ENCODE measurements at regions not wholly inside any gene's neighbourhood (a gene's known extent, or its start where the extent isn't known, plus 50 kb on each side); places are given as distances from the start of the nearest gene placed in this dataset.

- in situ Hi-C loops (cut with HindIII; ENCODE audit: low sequenced_read_pairs) = no loop called here
Observed at GRCh38 chr7:110075450-110075849, 1015.5 kb upstream of the LRRN3 start.

- in situ Hi-C loops (cut with HindIII; ENCODE audit: low sequenced_read_pairs) = no loop called here
Observed at GRCh38 chr7:110076194-110076593, 1014.7 kb upstream of the LRRN3 start.

DNA sequence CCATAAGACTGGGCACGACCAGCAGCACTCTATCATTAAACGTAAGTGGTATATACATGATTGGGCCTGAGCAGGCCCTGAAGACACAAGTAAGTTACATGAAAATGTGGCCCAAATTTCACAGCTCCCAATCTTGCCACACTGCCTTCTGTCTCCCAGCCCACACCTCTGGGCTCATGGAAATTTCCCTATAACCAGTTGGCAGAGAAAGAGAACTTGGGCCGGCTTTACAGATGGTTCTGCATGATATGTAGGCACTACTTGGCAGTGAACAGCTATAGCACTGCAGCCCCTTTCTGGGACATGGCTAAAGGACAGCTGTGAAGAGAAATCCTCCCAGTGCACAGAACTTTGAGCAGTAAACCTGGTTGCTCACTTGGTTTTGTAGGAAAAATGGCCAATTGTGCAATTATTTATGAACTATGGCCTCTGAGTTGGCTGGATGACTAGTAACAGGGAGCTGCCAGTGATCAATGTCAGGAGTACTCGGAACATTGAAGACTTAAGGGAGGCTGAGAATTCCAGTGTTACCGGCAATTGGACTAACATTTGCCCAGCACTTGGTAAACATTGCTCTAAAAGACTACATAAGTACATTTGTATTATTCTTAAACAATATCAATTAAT is 1006.6 kb upstream of the LRRN3 start:
- in situ Hi-C loops (cut with HindIII; ENCODE audit: low sequenced_read_pairs) = no loop called here

DNA sequence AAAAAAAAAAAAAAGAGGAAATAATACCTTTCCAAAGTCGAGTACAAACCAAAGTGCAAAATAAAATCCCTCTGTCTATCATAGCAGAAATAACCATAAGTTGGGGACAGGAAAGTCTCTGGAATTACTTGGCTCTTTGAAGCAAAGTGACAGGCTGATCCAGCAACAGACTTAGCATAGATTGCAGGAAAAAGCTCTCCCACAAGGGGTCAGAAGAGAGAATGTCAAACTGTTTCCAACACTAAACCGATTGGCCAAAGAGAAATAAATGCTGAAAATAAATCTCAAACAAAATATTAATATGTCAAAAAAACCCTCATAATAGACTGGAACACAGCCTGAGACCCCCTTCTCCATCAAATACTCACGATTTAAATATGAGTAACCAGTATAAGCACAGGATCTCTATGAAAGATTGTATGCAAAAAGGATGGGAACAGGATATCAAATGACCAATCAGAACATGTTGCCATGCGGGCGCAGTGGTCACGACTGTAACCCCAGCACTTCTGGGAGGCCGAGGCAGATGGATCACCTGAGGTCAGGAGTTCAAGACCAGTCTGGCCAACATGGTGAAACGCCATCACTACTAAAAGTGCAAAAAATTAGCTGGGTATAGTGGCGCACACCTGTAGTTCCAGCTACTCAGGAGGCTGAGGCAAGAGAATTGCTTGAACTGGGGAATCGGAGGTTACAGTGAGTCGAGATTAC is 1000.7 kb upstream of the LRRN3 start:
- in situ Hi-C loops (cut with HindIII; ENCODE audit: low sequenced_read_pairs) = no loop called here

DNA sequence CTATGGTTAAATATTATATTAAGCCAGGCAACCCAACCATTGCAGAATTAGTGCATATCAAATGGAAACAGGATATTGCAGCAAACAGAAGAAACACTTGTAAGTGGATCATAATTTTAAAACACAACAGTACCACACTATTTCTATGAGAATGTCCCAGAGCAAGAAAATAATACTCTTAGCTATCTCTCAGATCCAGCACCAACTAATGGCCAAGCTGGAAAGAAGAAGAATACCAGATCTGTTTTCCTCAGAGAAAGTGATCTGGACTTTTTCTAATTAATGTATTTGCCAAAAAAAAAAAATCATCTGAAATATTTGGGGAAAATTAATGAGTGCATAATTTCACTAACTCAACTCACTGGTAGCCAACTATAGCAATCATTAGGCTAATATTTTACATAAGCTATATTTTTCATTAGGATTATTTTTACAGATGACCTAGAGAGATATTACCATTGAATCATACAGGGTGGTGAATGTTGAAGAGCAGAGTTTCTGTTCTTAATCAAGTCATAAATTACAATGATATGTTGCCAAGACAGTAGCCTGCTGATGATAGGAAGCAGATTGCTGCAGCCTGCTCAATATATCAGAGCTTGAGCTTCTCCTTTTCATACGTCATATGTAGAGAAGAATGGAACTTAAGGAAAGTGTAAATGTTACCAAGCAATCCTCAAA is 995.4 kb upstream of the LRRN3 start:
- in situ Hi-C loops (cut with HindIII; ENCODE audit: low sequenced_read_pairs) = no loop called here

GRCh38 chr7:110104243-110104642 is 986.7 kb upstream of the LRRN3 start:
- in situ Hi-C loops (cut with HindIII; ENCODE audit: low sequenced_read_pairs) = no loop called here

DNA sequence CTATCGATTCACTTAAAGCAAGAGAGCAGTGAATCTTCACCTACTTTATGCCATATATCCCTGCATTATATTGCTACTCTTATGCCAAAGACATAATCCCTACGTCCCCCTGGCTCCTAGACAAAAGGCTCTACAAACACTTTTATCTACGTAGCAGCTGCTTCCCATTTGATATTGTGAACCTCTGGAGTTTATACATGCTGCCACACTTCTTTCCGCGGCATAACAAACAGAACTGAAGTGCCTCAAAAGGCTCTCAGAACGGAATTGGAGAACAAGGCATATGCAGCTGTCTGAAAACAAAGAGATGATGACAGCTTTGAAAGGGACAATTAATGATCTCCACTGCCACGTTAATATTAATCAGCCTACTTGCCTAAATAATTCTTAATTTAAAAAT is 985.6 kb upstream of the LRRN3 start:
- in situ Hi-C loops (cut with HindIII; ENCODE audit: low sequenced_read_pairs) = no loop called here

DNA sequence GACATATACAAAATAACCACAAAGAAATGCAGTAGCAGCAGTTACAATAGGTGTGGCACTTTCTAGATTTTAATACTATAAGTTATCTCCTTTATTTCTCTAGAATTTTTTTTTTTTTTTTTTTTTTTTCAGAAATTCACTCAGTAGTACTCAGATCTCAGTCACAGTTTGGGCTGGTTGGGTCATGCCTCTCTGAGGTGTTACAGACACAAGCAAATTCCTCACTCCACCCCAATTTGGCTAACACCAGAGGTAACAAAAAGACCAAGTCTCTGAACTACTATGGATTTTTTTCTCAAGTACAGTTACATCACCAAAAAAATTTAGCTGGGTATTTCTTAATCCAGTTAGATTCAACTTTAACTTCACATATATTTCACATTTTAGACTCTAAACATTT is 985.1 kb upstream of the LRRN3 start:
- in situ Hi-C loops (cut with HindIII; ENCODE audit: low sequenced_read_pairs) = no loop called here

DNA sequence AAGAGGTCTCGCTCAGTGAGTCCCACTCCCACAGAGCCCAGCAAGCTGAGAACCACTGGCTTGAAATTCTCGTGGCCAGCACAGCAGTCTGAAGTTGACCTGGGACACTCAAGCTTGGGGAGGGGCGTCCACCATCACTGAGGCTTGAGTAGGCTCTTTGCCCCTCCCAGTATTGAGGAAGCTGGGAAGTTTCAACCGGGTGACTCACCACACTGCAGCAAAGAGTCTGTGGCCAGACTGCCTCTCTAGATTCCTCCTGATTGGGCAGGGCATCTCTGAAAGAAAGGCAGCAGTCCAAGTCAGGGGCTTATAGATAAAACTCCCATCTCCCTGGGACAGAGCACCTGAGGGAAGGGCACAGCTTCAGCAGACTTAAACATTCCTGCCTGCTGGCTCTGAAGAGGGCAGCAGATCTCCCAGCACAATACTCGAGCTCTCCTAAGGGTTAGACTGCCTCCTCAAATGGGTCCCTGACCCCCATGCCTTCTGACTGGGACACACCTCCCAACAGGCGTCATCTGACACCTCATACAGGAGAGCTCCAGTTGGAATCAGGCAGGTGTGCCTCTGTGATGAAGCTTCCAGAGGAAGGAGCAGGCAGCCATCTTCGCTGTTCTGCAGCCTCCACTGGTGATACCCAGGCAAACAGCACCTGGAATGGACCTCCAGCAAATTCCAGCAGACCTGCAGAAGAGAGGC is 970.9 kb upstream of the LRRN3 start:
- in situ Hi-C loops (cut with HindIII; ENCODE audit: low sequenced_read_pairs) = no loop called here

GRCh38 chr7:110129159-110129558 is 961.8 kb upstream of the LRRN3 start:
- in situ Hi-C loops (cut with HindIII; ENCODE audit: low sequenced_read_pairs) = no loop called here

- in situ Hi-C loops (cut with HindIII; ENCODE audit: low sequenced_read_pairs) = no loop called here
Observed at GRCh38 chr7:110130669-110131068, 960.3 kb upstream of the LRRN3 start.

- in situ Hi-C loops (cut with HindIII; ENCODE audit: low sequenced_read_pairs) = no loop called here
Observed at GRCh38 chr7:110131344-110131743, 959.6 kb upstream of the LRRN3 start.

GRCh38 chr7:110139056-110139455 is 951.9 kb upstream of the LRRN3 start:
- in situ Hi-C loops (cut with HindIII; ENCODE audit: low sequenced_read_pairs) = no loop called here

- in situ Hi-C loops (cut with HindIII; ENCODE audit: low sequenced_read_pairs) = no loop called here
Observed at GRCh38 chr7:110142939-110143526, 947.9 kb upstream of the LRRN3 start.

GRCh38 chr7:110144599-110144998 is 946.3 kb upstream of the LRRN3 start:
- in situ Hi-C loops (cut with HindIII; ENCODE audit: low sequenced_read_pairs) = no loop called here

GRCh38 chr7:110148054-110148453 is 942.9 kb upstream of the LRRN3 start:
- in situ Hi-C loops (cut with HindIII; ENCODE audit: low sequenced_read_pairs) = no loop called here

DNA sequence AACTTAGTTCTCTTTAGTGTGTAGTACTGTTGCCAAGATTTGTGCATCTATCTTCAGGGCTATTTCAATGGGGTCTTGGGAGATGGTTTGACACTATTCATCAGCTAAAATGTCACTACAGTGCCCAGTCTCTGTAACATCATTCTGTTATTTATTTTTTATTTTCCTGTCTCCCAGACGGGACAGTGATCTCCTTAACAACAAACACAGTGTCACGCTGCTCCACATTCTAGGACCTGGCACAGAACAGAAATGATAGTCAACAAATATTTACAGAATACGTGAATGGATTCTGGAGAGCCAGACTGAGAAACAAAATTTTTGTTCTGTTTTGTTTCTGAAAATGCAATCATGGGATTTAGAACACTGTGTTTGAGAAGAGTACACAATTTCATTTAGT is 937.7 kb upstream of the LRRN3 start:
- in situ Hi-C loops (cut with HindIII; ENCODE audit: low sequenced_read_pairs) = no loop called here

- in situ Hi-C loops (cut with HindIII; ENCODE audit: low sequenced_read_pairs) = loop anchor here (5.0 kb wide), 1 partner anchor 84 kb away; no protein-coding TSS in a partner anchor
Observed at GRCh38 chr7:110156511-110156910, 934.4 kb upstream of the LRRN3 start.

DNA sequence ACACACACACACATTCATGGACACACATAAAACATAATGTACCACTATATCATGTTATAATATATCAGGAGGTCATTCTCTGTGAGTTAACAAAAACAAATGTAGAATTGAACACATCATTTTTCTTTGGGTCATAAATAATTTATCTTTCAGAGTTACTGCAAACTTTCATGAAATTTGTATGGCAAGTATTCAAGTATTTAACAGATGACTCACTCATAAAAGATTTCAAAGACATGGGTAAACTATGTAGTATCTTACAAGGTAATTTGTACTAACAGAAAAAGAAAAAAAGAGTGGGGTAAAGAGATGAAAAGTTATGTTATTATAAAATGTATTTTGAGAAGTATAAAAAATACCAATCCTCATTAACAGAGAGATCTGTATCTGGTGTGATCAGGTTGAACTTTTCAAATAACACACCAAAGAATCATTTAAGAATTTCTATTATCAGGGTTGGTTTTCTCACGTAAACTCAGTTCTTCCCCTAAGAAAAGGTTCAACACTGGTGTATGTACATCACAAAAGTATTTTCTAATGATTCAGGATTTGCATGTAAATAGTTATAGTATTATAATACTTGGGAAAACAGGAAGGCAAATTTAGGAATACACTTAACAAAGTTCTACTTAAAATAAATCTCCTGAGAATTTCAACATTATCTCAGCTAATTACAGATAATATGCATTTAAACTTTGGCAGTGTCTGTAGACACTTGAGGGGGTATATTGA is 933.1 kb upstream of the LRRN3 start:
- in situ Hi-C loops (cut with HindIII; ENCODE audit: low sequenced_read_pairs) = loop anchor here (5.0 kb wide), 1 partner anchor 85 kb away; no protein-coding TSS in a partner anchor

DNA sequence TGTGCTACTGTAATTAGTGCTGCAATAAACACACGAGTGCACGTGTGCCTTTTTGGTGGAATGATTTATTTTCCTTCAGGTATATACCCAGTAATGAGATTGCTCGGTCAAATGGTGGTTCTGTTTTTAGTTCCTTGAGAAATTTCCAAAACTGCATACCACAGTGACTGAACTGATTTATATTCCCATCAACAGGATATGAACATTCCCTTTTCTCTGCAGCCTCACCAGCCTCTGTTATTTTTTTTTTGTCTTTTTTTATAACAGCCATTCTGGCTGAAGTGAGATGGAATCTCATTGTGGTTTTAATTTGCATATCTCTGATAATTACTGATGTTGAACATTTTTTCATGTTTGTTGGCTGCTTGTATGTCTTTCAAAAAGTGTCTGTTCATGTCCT is 922.9 kb upstream of the LRRN3 start:
- in situ Hi-C loops (cut with HindIII; ENCODE audit: low sequenced_read_pairs) = no loop called here

All from endothelial cell of hepatic sinusoid (primary cell).